Nephron (organoid): ENCODE measurements at regions not wholly inside any gene's neighbourhood (a gene's known extent, or its start where the extent isn't known, plus 50 kb on each side); places are given as distances from the start of the nearest gene placed in this dataset.

Experiments
- H3K27ac Mint-ChIP-seq, 3 experiments: 2 replicates each; pipeline ENCODE4 v1.8.0; 2020; ENCODE audit warnings: mixed read lengths in 3 of 3, mild to moderate bottlenecking in 2 of 3, moderate library complexity in 1 of 3
- H3K27me3 Mint-ChIP-seq: 2 replicates; pipeline ENCODE4 v1.8.0; 2021; ENCODE audit warnings: low read depth, mild to moderate bottlenecking, moderate library complexity, mixed read lengths
- H3K36me3 Mint-ChIP-seq: 2 replicates; pipeline ENCODE4 v1.8.0; 2020; ENCODE audit warnings: low read depth, mixed read lengths
- H3K4me1 Mint-ChIP-seq: 2 replicates; pipeline ENCODE4 v1.8.0; 2020; ENCODE audit warnings: mixed read lengths
- H3K4me3 Mint-ChIP-seq, 3 experiments: 2 replicates each; pipeline ENCODE4 v1.8.0; 2020; ENCODE audit warnings: mild to moderate bottlenecking in 3 of 3, mixed read lengths in 3 of 3, moderate library complexity in 2 of 3
- H3K9me3 Mint-ChIP-seq: 2 replicates; pipeline ENCODE4 v1.8.0; 2020; ENCODE audit warnings: mixed read lengths
- TF ChIP-seq, protein P1 (sequence below), 3 experiments: fragments of 200-600 bp; sonication (generic); IDR thresholded peaks; one replicate each; pipeline ENCODE4 v1.5.0; 2021; ENCODE audit warnings: antibody characterized with exemption in 3 of 3; ENCODE audit not compliant: unreplicated experiment in 3 of 3

DNA sequence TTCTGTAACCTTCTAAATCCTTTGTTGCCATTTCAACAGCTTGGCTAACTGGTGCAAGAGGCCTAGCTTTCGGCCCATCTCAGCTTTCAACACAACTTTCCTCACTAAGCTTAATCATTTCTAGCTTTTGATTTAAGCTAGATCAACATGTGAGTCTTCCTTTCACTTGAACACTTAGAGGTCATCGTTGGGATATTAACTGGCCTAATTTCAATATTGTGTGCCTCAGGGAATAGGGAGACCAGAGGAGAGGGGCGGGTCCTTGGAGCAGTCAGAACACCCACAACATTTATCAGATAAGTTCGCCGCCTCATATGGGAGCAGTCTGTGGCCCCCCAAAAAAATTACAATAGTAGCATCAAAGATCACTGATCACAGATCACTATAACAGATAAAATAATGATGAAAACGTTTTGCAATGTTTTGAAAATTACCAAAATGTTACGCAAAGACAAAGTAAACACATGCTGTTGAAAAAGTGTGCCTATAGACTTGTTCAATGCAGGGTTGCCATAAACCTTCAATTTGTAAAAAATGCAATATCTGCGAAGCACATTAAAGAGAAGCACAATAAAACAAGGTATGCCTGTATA lies 66.8 kb upstream of the PCSK1 start:
- Mint-ChIP-seq H3K27ac (no peak overlapping the region), H3K4me3 (no peak overlapping the region), H3K36me3 (no peaks in the 10 kb centered on the region), H3K4me1 (no peaks in the 10 kb centered on the region), H3K27me3 (no peaks in the 10 kb centered on the region), H3K9me3 (no peaks in the 10 kb centered on the region)
- TF ChIP-seq, protein P1, sequence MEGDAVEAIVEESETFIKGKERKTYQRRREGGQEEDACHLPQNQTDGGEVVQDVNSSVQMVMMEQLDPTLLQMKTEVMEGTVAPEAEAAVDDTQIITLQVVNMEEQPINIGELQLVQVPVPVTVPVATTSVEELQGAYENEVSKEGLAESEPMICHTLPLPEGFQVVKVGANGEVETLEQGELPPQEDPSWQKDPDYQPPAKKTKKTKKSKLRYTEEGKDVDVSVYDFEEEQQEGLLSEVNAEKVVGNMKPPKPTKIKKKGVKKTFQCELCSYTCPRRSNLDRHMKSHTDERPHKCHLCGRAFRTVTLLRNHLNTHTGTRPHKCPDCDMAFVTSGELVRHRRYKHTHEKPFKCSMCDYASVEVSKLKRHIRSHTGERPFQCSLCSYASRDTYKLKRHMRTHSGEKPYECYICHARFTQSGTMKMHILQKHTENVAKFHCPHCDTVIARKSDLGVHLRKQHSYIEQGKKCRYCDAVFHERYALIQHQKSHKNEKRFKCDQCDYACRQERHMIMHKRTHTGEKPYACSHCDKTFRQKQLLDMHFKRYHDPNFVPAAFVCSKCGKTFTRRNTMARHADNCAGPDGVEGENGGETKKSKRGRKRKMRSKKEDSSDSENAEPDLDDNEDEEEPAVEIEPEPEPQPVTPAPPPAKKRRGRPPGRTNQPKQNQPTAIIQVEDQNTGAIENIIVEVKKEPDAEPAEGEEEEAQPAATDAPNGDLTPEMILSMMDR (IDR thresholded peaks at IDR 0.05; ENCODE audit: unreplicated experiment in 3 of 3): no peak

DNA sequence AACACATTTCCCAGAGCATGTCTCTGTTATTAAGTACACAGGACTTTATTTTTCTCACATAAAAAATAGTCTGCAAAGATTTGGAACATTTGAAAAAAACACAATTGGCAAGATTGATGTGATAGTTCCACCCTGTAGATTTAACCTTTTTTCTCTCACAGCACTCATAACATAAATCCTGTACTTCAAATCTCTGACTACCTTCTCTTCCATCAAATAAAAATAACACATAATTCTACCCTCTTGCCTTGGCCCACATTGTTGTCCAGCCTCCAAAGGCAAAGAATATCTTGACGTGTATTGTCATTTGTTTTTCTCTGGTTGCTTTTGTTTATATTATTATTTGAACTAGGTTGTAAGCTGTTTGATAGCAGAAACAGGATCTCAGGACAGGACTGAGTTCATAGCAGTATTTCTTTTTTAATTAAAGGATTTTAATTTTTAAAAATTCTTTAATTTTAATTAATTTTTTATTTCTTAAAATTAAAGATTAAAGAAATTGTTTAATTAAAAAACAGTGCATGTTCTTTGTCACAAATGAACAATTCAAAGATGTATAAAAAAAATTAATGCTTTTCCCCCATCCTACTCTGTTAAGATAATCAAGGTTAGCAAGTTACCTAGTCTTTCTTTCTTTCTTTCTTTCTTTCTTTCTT lies 69.1 kb upstream of the PCSK1 start:
- Mint-ChIP-seq H3K27ac (no peak overlapping the region), H3K9me3 (no peaks in the 10 kb centered on the region), H3K4me3 (no peak overlapping the region), H3K27me3 (no peaks in the 10 kb centered on the region), H3K4me1 (no peaks in the 10 kb centered on the region), H3K36me3 (no peaks in the 10 kb centered on the region)
- TF ChIP-seq, protein P1 (IDR thresholded peaks at IDR 0.05; ENCODE audit: unreplicated experiment in 3 of 3): no peak

DNA sequence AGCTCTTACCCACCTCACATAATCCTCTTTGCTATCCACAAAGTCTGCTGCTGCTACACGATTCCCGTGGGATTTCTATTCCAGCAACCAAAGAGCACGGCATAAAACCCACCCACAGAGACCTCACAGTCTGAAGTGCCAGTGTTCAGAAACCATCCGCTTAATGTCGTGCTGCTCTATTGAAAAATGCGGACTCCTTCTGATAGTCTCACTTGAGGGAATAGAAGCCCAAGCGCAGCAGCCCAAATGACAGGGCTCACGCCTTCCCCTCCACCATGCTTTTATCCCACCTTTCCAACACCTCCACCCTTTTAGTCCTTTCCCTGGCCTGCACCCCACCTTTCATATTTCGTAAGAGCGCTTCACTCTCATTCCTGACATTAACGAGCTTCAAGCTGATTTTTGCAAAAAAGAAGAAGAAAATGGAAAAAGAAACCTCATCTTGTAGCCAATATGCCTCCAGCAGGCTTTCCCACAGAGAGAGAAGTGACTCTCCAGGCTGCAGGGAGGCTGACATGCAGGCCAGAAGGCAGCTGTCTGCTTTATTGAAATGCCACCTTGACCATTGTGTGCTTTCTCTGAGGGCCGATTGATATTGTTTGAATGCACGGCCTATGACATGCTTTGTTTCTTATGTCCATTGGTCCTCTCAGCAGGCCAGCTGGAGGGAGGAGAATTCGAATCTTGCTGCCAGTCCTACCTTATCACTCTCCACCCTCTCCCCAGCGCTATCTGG lies 70.6 kb upstream of the PCSK1 start:
- Mint-ChIP-seq H3K36me3 (no peaks in the 10 kb centered on the region), H3K4me1 (no peaks in the 10 kb centered on the region), H3K27me3 (no peaks in the 10 kb centered on the region), H3K27ac (no peak overlapping the region), H3K9me3 (no peaks in the 10 kb centered on the region), H3K4me3 (no peak overlapping the region)
- TF ChIP-seq, protein P1 (IDR thresholded peaks at IDR 0.05; ENCODE audit: unreplicated experiment in 3 of 3): no peak

DNA sequence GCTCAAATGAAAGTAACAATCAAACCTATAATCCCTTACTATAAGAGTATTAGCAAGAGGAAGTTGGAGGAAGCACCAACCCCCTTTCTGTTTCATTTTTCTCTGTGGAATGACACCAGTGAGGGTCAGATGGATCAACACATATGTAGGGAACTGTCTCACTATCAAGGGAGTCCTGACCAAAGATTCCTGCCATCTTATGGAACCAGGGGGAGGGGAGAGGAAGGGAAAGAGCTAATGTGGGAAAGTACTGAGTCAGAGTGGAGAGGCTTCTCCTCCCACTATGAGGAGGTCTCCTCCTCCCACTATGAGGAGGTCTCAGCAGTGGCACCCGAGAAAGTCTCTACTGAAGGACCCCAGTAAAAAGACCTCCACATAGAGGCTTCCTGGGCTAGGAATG lies 73.3 kb upstream of the PCSK1 start:
- TF ChIP-seq, protein P1 (IDR thresholded peaks at IDR 0.05; ENCODE audit: unreplicated experiment in 3 of 3): no peak
- H3K27me3 Mint-ChIP-seq: no peaks in the 10 kb centered on the region
- H3K4me1 Mint-ChIP-seq: no peaks in the 10 kb centered on the region
- no peaks in the 10 kb centered on the region for H3K36me3 Mint-ChIP-seq
- no peak overlapping the region for H3K27ac Mint-ChIP-seq
- no peaks in the 10 kb centered on the region for H3K9me3 Mint-ChIP-seq
- no peak overlapping the region for H3K4me3 Mint-ChIP-seq

DNA sequence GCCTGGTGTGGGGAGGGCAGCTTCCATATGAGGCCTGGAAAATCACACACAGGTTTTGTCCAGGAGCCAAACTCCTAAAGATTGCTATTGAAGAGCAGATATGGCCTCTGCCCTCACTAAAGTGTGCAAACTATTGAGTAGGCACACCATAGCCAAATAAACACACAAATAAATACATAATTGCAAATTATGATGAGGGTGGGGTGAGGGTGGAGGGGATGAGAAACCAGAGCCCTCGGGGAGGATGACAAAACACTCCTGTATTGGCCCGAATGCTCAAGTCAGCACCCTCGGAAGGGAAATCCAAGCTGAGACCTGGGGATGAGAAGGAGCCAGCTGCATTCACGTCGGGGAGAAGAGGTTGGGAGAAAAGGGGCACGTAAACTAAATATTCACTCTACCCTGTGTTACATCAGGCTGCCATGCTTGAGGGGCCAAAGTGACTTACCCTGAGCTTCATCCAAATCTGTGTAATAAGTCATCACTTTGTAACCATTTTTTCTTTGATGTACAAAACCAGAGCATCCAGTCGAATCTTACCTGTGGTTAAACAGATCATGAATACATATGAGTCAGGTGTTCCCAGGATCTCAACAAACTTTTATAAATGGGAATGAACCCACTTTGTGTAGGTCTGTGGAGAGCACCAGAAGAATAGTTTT lies 73.9 kb upstream of the PCSK1 start:
- H3K27me3 Mint-ChIP-seq: no peaks in the 10 kb centered on the region

More for the DNA sequence above, 73.9 kb upstream of the PCSK1 start:
- no peaks in the 10 kb centered on the region for H3K9me3 Mint-ChIP-seq
- H3K27ac Mint-ChIP-seq: no peak overlapping the region
- no peaks in the 10 kb centered on the region for H3K4me1 Mint-ChIP-seq
- no peak overlapping the region for H3K4me3 Mint-ChIP-seq
- no peaks in the 10 kb centered on the region for H3K36me3 Mint-ChIP-seq
- TF ChIP-seq, protein P1 (IDR thresholded peaks at IDR 0.05; ENCODE audit: unreplicated experiment in 3 of 3): no peak
